Pulmonary artery endothelial cell (primary cell): ENCODE measurements at regions not wholly inside any gene's neighbourhood (a gene's known extent, or its start where the extent isn't known, plus 50 kb on each side); places are given as distances from the start of the nearest gene placed in this dataset.
A peak's percentile ranks its signal among the peaks of the same experiment; 100 is the strongest.
"Not testable (repeated sequence)": the region's sequence is repeated elsewhere in the genome, so short reads cannot be mapped to it uniquely, and the experiment has no call there.

ENCODE experiments used
- DNase-seq: peaks from one replicate; pipeline ENCODE4 v3.0.0-alpha.2; 2011; ENCODE audit warnings: low read depth, low spot score

- DNase-seq = no peak
These were observed 602.3 kb upstream of the MMS22L start for GRCh38 chr6:97885325-97885724.

- no peak for DNase-seq
These were observed 602.8 kb upstream of the MMS22L start for GRCh38 chr6:97885828-97886227.

- DNase-seq = no peak
These were observed 618.5 kb upstream of the MMS22L start for GRCh38 chr6:97901531-97901930.

DNA sequence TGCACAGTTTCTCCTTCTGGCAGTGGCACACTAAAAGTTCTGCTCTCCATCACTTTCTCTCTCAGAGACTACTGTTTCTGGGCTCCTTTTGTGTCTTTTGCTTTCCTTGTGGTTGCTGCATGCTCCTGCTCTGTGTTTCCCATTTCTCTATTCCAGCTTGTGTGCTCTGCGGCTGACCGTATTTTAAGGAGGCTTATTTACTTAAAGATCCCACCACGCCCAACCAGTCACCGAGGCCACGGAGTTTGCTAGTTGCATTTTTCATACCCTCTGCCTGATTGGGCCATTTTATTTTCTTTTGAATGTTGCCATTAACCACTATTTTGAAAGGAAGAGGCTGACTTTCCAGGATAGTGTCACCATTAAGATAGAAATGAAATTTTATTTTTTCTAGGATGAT is 626.4 kb upstream of the MMS22L start:
- DNase-seq = no peak

DNA sequence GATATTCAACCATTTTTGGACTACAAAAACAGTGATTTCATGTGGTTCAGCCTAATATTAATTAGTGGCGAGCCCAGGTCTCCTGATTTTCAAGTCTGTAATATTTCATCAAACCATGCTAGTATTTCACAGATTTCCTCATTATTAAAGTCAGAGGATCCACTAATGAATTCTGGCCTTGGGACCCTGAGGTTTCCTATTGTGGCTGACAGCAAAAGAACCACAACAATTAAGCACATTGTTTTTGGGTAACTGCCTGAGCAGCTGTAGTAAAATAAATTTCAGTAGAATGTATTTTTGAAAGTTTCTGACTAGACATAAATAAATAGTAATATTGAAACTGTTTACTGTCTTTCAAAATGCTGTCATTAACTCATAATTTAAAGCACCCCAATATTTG is 630.7 kb upstream of the MMS22L start:
- no peak for DNase-seq

DNA sequence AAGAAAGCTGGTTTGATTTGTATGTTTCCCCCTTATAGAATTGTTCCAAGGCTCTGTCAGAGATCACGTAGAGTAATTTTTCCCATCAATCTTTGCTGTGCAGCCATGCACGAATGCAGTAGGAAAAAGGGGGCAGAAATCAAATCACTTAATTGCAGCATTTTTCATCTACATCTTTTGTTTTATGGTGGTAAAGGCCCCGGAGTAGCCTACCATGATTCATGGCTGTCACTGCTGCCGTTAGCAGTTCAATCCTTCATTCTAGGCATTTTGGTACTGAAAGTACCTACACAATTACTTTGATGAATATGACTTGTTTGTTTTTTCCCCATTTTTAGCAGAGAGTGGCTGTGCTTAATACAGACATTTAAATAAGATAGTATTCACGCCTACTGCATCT is 631.9 kb upstream of the MMS22L start:
- no peak for DNase-seq

DNA sequence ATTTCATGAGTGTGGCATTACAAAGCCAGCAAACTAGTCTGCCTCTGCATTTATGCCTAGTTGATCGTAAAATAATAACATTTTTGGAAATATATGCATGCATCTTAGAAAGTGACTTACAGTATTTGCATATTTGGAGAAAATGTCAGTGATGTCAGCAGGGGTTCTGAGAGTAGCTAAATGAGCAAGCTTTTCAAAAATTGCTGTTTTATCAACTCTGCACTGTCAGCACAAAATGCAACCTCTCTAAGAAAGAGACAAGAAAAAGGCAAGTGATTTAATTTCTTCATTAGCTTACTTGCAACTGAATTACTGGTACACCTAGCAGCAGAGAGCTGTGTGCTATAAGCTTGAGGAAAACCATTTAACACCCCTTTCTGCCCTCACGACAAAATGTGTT is 632.5 kb upstream of the MMS22L start:
- DNase-seq = no peak

DNA sequence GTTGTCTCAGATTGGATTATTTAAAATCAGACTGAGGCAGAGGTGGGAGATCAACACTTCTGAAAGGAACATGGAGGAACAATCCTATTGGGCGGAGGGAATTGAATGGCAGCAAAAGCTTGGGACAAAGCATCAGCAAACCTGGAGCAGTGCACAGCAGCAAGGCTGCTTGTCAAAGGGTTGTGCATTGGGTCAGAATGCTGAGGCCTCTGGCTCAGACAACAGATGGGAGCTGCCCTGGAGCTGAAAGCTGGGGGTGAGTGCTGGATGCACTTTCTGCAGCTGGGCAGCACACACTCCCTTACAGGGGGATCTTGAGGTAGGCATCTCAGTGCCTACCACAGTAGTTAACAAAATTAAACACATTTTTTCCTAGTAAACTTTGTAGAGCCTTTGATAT is 634.4 kb upstream of the MMS22L start:
- no peak for DNase-seq

GRCh38 chr6:97919046-97919445 is 636.0 kb upstream of the MMS22L start:
- no peak for DNase-seq

- no peak for DNase-seq
These were observed 636.6 kb upstream of the MMS22L start for GRCh38 chr6:97919631-97920030.

GRCh38 chr6:97923249-97923648 is 640.2 kb upstream of the MMS22L start:
- DNase-seq = no peak

DNA sequence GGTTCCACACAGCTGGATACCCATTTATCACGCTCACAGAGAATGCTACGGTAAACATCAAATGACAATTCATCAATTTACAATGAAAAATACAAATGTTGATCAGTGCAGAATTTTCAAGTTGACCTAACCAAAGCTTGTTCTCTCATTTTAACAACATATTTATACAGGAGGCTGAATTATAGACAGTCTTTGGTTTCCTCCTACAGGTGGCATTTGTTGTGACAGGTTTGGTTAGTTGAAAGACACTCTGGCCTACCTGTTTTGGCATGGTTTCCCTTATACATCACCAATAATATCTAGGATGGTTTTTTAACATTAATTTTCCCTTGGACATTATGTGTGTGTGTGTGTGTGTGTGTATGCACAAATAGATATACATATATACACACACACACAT is 642.5 kb upstream of the MMS22L start:
- no peak for DNase-seq

DNA sequence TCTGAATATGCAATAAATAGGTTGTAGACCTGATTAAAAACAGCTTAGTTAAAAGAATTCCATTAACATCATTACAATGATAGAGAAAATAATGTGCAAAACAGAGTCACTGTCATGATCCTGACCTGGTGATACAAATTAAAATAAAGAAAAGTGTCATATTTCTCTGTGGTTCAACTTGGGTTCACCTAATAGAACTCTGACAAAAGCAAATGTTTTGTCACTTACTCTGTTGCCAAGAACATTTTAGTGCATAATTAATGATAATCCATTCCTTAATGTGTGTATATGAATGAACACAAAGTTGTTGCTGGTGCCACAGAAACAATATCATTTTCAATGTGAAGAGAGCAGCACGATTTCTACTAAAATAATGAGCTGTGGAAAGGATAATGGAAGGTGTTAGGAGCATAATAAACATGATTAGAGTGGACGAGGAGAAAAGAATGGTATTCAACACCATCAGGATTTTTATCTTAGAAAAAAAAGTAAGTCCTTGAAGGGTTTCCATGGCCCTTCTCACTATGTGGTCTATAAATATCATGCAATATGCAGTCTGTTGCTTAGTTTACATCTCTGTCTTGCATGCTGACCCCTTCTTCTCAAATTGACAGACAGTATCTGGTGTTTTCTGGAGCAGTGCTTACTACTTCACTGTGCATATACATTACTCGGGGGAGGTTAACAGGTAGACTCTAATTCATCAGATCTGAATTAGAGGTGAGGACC is 656.6 kb upstream of the MMS22L start:
- DNase-seq = no peak

GRCh38 chr6:97947841-97948240 is 664.8 kb upstream of the MMS22L start:
- peak; percentile 13 for DNase-seq

GRCh38 chr6:97958134-97958533 is 675.1 kb upstream of the MMS22L start:
- DNase-seq = no peak

GRCh38 chr6:97963193-97963592 is 680.2 kb upstream of the MMS22L start:
- DNase-seq = no peak

DNA sequence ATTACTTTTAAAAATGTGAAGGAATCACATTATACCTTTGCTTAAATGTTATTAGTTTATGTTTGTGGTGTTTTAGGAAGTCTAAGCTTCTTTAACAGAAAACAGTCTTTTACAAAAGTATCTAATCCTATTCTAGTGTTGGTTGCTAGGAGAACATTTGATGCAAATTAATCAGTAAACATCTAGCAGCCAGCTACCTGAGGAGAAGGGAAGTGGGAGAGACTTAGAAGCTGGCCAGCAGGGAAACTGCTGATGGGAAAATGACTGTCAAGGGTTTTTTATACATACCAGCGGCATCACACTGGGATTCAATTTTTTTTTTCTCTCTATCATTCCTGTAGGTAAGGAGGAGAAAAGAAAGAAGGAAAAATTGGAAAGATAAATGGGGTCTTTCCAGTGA is 686.0 kb upstream of the MMS22L start:
- no peak for DNase-seq

GRCh38 chr6:97977084-97977483 is 694.1 kb upstream of the MMS22L start:
- DNase-seq = no peak

- no peak for DNase-seq
These were observed 695.8 kb upstream of the MMS22L start for GRCh38 chr6:97978855-97979271.

DNA sequence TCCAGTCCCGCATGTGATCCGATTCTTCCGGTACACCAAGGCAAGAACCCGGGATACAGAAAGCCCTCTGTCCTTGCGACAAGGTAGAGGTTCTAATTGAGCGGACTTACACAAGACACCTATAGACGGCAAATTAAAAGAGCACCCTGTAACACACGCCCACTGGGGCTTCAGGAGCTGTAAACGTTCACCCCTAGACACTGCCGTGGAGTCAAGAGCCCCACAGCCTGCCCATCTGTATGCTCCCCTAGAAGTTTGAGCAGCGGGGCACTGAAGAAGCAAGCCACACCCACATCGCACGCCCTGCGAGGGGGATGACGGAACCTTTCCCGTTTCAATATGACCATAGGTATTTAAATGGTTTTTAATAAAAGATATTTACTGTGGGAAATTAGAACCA is 696.3 kb upstream of the MMS22L start:
- not testable (repeated sequence) for DNase-seq

GRCh38 chr6:97989451-97989850 is 706.4 kb upstream of the MMS22L start:
- no peak for DNase-seq

DNA sequence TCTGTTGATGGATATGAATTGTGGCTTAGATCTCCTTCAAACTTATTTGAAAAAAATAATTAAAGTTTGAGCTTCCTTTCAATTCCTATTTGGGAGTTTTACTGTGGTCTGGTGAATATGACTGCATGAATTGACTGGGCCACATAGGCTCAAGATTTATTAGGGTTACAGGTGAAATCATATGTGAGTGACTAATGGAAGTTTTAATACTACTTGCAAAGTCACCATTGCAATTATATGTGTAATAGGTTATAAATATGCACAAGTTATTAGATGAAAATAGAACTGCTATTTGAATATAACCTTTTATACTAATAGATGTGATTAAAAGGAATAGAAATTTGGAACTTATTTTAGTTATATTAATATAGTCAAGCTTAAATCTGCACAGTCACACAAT is 712.1 kb upstream of the MMS22L start:
- no peak for DNase-seq

DNA sequence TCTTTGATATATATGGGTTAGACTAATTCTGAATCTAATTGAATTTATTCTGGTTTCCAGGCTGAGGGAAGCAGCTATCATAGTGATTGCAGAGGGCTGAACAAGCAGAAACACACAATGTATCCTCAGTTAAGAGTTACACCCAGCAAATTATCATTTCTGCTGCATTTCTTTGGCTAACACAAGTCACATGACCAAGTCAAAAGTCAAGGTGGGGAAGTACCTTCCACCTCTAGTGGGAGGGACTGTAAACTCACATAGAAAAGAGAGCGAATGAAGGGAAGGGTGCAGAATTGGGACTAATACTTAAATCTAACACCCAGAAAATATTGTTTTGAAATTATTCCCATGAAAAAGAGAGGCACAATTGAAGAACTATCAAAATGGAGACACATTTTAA is 719.7 kb upstream of the MMS22L start:
- no peak for DNase-seq
